ENCODE measurements at regions not wholly inside any gene's neighbourhood (a gene's known extent, or its start where the extent isn't known, plus 50 kb on each side); places are given as distances from the start of the nearest gene placed in this dataset.

DNA sequence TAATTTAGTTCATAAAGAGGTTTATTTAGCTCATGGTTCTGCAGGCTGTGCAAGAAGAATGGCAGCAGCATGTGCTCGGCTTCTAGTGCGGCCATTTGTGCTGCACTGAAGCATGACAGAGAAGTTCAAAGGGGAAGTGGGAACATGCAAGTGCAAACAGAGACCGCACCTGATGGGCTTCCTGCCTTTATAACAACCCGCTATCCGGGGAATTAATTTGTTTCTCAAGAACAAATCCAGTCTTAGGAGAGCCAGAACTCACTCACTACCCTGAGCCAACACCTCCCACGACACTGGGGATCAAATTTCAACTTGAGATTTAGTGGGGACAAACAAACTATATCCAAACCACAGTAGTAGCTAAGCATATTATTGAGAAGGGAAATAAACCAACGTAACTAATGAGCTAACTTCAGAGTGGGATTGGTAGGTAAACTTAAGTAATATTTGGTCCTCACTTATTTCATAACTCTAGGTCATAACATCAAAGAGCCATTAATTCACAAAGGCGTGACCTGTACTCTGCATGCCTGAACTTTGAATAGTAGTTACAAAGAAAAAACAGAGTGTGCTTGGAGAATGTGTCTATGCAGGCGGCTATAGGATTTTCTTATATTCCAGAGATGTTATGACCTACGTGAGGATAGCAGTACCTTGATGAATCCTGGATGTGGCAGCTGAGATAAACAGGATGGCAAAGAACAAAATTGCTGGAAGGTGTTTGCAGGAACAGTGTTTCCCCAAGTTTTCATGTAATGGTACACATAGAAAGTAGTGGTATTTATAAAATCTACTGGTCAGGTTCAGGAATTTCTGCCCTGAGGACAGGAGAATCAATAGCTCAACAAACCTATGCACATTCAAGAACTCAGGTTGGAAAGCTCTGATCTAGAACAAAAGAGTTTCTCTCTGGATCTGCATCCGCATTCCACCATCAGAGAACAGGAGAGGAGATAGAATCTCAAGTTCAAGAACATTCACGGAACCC lies 845.9 kb upstream of the ID2 start:
- TF ChIP-seq, protein P1, sequence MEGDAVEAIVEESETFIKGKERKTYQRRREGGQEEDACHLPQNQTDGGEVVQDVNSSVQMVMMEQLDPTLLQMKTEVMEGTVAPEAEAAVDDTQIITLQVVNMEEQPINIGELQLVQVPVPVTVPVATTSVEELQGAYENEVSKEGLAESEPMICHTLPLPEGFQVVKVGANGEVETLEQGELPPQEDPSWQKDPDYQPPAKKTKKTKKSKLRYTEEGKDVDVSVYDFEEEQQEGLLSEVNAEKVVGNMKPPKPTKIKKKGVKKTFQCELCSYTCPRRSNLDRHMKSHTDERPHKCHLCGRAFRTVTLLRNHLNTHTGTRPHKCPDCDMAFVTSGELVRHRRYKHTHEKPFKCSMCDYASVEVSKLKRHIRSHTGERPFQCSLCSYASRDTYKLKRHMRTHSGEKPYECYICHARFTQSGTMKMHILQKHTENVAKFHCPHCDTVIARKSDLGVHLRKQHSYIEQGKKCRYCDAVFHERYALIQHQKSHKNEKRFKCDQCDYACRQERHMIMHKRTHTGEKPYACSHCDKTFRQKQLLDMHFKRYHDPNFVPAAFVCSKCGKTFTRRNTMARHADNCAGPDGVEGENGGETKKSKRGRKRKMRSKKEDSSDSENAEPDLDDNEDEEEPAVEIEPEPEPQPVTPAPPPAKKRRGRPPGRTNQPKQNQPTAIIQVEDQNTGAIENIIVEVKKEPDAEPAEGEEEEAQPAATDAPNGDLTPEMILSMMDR (IDR thresholded peaks at IDR 0.05) = no peak
- no peak for TF ChIP-seq POLR2A (IDR thresholded peaks at IDR 0.05)
